Astrocyte of the spinal cord (primary cell): ENCODE measurements at regions not wholly inside any gene's neighbourhood (a gene's known extent, or its start where the extent isn't known, plus 50 kb on each side); places are given as distances from the start of the nearest gene placed in this dataset.

Source experiments
- DNase-seq: peaks from one replicate; pipeline ENCODE4 v3.0.0; 2011; ENCODE audit warnings: low read depth, low spot score
- H3K4me3 ChIP-seq: 2 replicates; pipeline ENCODE4 v1.5.1; 2011; ENCODE audit warnings: low read depth, mild to moderate bottlenecking, low read length, moderate library complexity
- CTCF ChIP-seq: IDR thresholded peaks from 2 replicates; pipeline ENCODE4 v1.5.1; 2012; ENCODE audit warnings: low read depth, mild to moderate bottlenecking, low read length, inconsistent platforms
- in situ Hi-C: cut with HindIII; loops from 2 replicates; pipeline ENCODE4 v1.10.0; 2017; ENCODE audit warnings: low sequenced_read_pairs

- no peak overlapping the region for H3K4me3 ChIP-seq
- in situ Hi-C loops, result no loop called here
- TF ChIP-seq CTCF, result no peak
- DNase-seq, result no peak
These were observed 216.7 kb upstream of the ARID1B start for GRCh38 chr6:156560476-156560875.

GRCh38 chr6:156559162-156559690, 218.0 kb upstream of the ARID1B start:
- in situ Hi-C loops, result no loop called here
- no peak for DNase-seq
- no peak overlapping the region for H3K4me3 ChIP-seq
- no peak for TF ChIP-seq CTCF

GRCh38 chr6:156557911-156558259, 219.3 kb upstream of the ARID1B start:
- DNase-seq, result no peak
- in situ Hi-C loops, result no loop called here
- no peak for TF ChIP-seq CTCF
- no peak overlapping the region for H3K4me3 ChIP-seq

GRCh38 chr6:156557251-156557910, 219.8 kb upstream of the ARID1B start:
- H3K4me3 ChIP-seq, result no peak overlapping the region
- DNase-seq, result peak; percentile 76
- TF ChIP-seq CTCF, result no peak
- in situ Hi-C loops, result no loop called here

GRCh38 chr6:156556811-156557210, 220.4 kb upstream of the ARID1B start:
- DNase-seq, result no peak
- TF ChIP-seq CTCF, result no peak
- H3K4me3 ChIP-seq, result no peak overlapping the region
- in situ Hi-C loops, result no loop called here

GRCh38 chr6:156555116-156555515, 222.1 kb upstream of the ARID1B start:
- no peak for TF ChIP-seq CTCF
- H3K4me3 ChIP-seq, result no peak overlapping the region
- no peak for DNase-seq
- in situ Hi-C loops, result no loop called here

- in situ Hi-C loops, result no loop called here
- TF ChIP-seq CTCF, result no peak
- no peak overlapping the region for H3K4me3 ChIP-seq
- no peak for DNase-seq
These were observed 223.0 kb upstream of the ARID1B start for GRCh38 chr6:156554160-156554559.
